ENCODE measurements at regions not wholly inside any gene's neighbourhood (a gene's known extent, or its start where the extent isn't known, plus 50 kb on each side); places are given as distances from the start of the nearest gene placed in this dataset.

DNA sequence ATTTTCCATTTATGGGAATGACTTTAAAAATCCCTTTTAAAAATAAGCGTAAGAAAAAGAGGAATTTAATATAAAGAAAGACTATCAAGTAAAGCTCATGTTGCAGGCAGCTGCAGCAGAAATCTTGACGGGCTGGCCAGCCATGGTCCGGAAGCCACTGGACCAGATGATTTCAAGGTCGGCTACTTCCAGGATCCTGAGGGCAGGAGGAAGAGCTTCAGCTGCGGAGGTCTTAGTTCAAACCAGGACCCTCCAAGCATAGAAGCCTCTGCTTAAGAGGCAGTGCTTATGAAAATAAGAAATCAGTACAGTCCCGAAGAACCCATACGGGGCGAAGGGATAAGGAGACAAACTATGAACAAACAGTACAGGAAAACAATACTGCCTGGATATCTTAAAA lies 220.2 kb upstream of the CELF2 start:
- ChIA-PET SMC1A (ENCODE audit: uncharacterized antibody, unreplicated experiment) (no interaction called here), RAD21 (ENCODE audit: unreplicated experiment) (no interaction called here), POLR2A (interaction anchor here (0.7 kb wide), 2 partner anchors 67 to 159 kb away, joined by 3 to 4 read pairs; no protein-coding TSS in a partner anchor), CTCF (no interaction called here)
- no peaks in the 10 kb centered on the region for H3K9me3 ChIP-seq (replicated peaks; ENCODE audit: control insufficient read depth, insufficient read depth, low read length)
- FAIRE-seq (no peak), ATAC-seq (no peak), DNase-seq (ENCODE audit: low read depth, low spot score) (no peak)
- H3K79me2 ChIP-seq (ENCODE audit: control insufficient read depth, insufficient read depth, low read length): no peaks in the 10 kb centered on the region
- H3K4me1 ChIP-seq (ENCODE audit: control insufficient read depth, insufficient read depth, low read length): no peaks in the 10 kb centered on the region
- intact Hi-C loops (cut with micrococcal nuclease; ENCODE audit: unreplicated experiment) (no loop called here), in situ Hi-C loops (cut with MboI) (no loop called here)
- H3K27me3 ChIP-seq (replicated peaks in 1 of 2; ENCODE audit: control insufficient read depth in 2 of 2, insufficient read depth in 2 of 2, low read length in 1 of 2): no peaks in the 10 kb centered on the region; a peak in 2 of 4 replicates
- no peak overlapping the region for H3K4me3 ChIP-seq
- H3K36me3 ChIP-seq (ENCODE audit: control insufficient read depth in 2 of 2, insufficient read depth in 2 of 2, low read length in 1 of 2): no peaks in the 10 kb centered on the region
- WGBS (ENCODE audit: insufficient coverage, insufficient replicate concordance, low lambda C conversion rate, missing lambda C conversion rate): 51% methylated on average over 8 of the region's 8 CpGs
- no peak overlapping the region for H3K9ac ChIP-seq (ENCODE audit: control insufficient read depth, insufficient read depth, low read length)
- H4K20me1 ChIP-seq (ENCODE audit: control insufficient read depth, insufficient read depth): no peaks in the 10 kb centered on the region
- H2AFZ ChIP-seq (ENCODE audit: control insufficient read depth, low read depth, low read length): no peak overlapping the region
- no peak overlapping the region for H3K4me2 ChIP-seq (ENCODE audit: control insufficient read depth, insufficient read depth)
- BruUV-seq (replicated peaks): no TSS peak
- H3K27ac ChIP-seq (ENCODE audit: control insufficient read depth, insufficient read depth): no peak overlapping the region
- TF ChIP-seq, protein P1, sequence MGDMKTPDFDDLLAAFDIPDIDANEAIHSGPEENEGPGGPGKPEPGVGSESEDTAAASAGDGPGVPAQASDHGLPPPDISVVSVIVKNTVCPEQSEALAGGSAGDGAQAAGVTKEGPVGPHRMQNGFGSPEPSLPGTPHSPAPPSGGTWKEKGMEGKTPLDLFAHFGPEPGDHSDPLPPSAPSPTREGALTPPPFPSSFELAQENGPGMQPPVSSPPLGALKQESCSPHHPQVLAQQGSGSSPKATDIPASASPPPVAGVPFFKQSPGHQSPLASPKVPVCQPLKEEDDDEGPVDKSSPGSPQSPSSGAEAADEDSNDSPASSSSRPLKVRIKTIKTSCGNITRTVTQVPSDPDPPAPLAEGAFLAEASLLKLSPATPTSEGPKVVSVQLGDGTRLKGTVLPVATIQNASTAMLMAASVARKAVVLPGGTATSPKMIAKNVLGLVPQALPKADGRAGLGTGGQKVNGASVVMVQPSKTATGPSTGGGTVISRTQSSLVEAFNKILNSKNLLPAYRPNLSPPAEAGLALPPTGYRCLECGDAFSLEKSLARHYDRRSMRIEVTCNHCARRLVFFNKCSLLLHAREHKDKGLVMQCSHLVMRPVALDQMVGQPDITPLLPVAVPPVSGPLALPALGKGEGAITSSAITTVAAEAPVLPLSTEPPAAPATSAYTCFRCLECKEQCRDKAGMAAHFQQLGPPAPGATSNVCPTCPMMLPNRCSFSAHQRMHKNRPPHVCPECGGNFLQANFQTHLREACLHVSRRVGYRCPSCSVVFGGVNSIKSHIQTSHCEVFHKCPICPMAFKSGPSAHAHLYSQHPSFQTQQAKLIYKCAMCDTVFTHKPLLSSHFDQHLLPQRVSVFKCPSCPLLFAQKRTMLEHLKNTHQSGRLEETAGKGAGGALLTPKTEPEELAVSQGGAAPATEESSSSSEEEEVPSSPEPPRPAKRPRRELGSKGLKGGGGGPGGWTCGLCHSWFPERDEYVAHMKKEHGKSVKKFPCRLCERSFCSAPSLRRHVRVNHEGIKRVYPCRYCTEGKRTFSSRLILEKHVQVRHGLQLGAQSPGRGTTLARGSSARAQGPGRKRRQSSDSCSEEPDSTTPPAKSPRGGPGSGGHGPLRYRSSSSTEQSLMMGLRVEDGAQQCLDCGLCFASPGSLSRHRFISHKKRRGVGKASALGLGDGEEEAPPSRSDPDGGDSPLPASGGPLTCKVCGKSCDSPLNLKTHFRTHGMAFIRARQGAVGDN (IDR thresholded peaks at IDR 0.05): no peak
- no peak for TF ChIP-seq ZNF207 (IDR thresholded peaks at IDR 0.05; ENCODE audit: borderline replicate concordance)
- no peak for TF ChIP-seq ZBED1 (IDR thresholded peaks at IDR 0.05; ENCODE audit: borderline replicate concordance)
- TF ChIP-seq ZNF217 (IDR thresholded peaks at IDR 0.05): no peak
- TF ChIP-seq, protein P2, sequence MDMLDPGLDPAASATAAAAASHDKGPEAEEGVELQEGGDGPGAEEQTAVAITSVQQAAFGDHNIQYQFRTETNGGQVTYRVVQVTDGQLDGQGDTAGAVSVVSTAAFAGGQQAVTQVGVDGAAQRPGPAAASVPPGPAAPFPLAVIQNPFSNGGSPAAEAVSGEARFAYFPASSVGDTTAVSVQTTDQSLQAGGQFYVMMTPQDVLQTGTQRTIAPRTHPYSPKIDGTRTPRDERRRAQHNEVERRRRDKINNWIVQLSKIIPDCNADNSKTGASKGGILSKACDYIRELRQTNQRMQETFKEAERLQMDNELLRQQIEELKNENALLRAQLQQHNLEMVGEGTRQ (IDR thresholded peaks at IDR 0.05; ENCODE audit: borderline replicate concordance, low read depth, low read length): no peak
- TF ChIP-seq EP300 (IDR thresholded peaks at IDR 0.05; ENCODE audit: borderline replicate concordance in 1 of 2, control insufficient read depth in 1 of 2, low read depth in 2 of 2, low read length in 2 of 2): no peak
- no peak for TF ChIP-seq RB1 (IDR thresholded peaks at IDR 0.05; ENCODE audit: borderline replicate concordance)
- TF ChIP-seq, protein P3, sequence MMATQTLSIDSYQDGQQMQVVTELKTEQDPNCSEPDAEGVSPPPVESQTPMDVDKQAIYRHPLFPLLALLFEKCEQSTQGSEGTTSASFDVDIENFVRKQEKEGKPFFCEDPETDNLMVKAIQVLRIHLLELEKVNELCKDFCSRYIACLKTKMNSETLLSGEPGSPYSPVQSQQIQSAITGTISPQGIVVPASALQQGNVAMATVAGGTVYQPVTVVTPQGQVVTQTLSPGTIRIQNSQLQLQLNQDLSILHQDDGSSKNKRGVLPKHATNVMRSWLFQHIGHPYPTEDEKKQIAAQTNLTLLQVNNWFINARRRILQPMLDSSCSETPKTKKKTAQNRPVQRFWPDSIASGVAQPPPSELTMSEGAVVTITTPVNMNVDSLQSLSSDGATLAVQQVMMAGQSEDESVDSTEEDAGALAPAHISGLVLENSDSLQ (IDR thresholded peaks at IDR 0.05): no peak
- no peak for TF ChIP-seq NRF1 (conservative IDR thresholded peaks at IDR 0.05; ENCODE audit: low read depth, low read length)
- TF ChIP-seq, protein P4, sequence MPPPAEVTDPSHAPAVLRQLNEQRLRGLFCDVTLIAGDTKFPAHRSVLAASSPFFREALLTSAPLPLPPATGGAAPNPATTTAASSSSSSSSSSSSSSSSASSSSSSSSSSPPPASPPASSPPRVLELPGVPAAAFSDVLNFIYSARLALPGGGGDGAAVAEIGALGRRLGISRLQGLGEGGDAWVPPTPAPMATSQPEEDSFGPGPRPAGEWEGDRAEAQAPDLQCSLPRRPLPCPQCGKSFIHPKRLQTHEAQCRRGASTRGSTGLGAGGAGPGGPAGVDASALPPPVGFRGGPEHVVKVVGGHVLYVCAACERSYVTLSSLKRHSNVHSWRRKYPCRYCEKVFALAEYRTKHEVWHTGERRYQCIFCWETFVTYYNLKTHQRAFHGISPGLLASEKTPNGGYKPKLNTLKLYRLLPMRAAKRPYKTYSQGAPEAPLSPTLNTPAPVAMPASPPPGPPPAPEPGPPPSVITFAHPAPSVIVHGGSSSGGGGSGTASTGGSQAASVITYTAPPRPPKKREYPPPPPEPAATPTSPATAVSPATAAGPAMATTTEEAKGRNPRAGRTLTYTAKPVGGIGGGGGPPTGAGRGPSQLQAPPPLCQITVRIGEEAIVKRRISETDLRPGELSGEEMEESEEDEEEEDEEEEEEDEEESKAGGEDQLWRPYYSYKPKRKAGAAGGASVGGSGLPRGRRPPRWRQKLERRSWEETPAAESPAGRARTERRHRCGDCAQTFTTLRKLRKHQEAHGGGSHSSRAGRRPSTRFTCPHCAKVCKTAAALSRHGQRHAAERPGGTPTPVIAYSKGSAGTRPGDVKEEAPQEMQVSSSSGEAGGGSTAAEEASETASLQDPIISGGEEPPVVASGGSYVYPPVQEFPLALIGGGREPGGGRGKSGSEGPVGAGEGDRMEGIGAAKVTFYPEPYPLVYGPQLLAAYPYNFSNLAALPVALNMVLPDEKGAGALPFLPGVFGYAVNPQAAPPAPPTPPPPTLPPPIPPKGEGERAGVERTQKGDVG (CRISPR knock-in tag; IDR thresholded peaks at IDR 0.05): no peak
- TF ChIP-seq, protein P5, sequence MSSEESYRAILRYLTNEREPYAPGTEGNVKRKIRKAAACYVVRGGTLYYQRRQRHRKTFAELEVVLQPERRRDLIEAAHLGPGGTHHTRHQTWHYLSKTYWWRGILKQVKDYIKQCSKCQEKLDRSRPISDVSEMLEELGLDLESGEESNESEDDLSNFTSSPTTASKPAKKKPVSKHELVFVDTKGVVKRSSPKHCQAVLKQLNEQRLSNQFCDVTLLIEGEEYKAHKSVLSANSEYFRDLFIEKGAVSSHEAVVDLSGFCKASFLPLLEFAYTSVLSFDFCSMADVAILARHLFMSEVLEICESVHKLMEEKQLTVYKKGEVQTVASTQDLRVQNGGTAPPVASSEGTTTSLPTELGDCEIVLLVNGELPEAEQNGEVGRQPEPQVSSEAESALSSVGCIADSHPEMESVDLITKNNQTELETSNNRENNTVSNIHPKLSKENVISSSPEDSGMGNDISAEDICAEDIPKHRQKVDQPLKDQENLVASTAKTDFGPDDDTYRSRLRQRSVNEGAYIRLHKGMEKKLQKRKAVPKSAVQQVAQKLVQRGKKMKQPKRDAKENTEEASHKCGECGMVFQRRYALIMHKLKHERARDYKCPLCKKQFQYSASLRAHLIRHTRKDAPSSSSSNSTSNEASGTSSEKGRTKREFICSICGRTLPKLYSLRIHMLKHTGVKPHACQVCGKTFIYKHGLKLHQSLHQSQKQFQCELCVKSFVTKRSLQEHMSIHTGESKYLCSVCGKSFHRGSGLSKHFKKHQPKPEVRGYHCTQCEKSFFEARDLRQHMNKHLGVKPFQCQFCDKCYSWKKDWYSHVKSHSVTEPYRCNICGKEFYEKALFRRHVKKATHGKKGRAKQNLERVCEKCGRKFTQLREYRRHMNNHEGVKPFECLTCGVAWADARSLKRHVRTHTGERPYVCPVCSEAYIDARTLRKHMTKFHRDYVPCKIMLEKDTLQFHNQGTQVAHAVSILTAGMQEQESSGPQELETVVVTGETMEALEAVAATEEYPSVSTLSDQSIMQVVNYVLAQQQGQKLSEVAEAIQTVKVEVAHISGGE (CRISPR knock-in tag; IDR thresholded peaks at IDR 0.05): no peak
